ENCODE measurements at regions not wholly inside any gene's neighbourhood (a gene's known extent, or its start where the extent isn't known, plus 50 kb on each side); places are given as distances from the start of the nearest gene placed in this dataset.

DNA sequence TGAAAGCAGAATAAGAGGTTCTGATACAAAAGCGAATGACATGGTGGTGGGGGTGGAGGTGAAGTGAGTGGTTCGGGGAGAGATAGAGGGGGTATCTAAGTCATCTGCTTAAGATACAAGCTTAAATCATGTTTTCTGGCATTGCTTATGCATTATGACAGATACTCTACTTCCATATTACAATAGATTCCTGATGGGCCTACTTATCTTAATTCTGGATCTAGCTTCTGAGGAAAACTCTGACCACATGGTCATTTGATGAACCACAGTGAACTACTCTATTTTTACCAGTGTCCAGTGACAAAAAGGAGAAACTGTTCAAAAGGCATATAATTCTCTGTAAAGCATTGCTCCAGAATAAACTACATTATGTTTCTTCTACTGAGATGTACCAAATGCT is 673.7 kb upstream of the CCDC54 start:
- TF ChIP-seq, protein P1, sequence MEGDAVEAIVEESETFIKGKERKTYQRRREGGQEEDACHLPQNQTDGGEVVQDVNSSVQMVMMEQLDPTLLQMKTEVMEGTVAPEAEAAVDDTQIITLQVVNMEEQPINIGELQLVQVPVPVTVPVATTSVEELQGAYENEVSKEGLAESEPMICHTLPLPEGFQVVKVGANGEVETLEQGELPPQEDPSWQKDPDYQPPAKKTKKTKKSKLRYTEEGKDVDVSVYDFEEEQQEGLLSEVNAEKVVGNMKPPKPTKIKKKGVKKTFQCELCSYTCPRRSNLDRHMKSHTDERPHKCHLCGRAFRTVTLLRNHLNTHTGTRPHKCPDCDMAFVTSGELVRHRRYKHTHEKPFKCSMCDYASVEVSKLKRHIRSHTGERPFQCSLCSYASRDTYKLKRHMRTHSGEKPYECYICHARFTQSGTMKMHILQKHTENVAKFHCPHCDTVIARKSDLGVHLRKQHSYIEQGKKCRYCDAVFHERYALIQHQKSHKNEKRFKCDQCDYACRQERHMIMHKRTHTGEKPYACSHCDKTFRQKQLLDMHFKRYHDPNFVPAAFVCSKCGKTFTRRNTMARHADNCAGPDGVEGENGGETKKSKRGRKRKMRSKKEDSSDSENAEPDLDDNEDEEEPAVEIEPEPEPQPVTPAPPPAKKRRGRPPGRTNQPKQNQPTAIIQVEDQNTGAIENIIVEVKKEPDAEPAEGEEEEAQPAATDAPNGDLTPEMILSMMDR (IDR thresholded peaks at IDR 0.05; ENCODE audit: insufficient read depth, low read length) = no peak
- no peak for TF ChIP-seq POLR2AphosphoS5 (IDR thresholded peaks at IDR 0.05; ENCODE audit: low read depth)
- TF ChIP-seq, protein P2, sequence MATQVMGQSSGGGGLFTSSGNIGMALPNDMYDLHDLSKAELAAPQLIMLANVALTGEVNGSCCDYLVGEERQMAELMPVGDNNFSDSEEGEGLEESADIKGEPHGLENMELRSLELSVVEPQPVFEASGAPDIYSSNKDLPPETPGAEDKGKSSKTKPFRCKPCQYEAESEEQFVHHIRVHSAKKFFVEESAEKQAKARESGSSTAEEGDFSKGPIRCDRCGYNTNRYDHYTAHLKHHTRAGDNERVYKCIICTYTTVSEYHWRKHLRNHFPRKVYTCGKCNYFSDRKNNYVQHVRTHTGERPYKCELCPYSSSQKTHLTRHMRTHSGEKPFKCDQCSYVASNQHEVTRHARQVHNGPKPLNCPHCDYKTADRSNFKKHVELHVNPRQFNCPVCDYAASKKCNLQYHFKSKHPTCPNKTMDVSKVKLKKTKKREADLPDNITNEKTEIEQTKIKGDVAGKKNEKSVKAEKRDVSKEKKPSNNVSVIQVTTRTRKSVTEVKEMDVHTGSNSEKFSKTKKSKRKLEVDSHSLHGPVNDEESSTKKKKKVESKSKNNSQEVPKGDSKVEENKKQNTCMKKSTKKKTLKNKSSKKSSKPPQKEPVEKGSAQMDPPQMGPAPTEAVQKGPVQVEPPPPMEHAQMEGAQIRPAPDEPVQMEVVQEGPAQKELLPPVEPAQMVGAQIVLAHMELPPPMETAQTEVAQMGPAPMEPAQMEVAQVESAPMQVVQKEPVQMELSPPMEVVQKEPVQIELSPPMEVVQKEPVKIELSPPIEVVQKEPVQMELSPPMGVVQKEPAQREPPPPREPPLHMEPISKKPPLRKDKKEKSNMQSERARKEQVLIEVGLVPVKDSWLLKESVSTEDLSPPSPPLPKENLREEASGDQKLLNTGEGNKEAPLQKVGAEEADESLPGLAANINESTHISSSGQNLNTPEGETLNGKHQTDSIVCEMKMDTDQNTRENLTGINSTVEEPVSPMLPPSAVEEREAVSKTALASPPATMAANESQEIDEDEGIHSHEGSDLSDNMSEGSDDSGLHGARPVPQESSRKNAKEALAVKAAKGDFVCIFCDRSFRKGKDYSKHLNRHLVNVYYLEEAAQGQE (IDR thresholded peaks at IDR 0.05; ENCODE audit: insufficient replicate concordance, low read depth) = no peak

Measured in HL-60 (cell line).